ENCODE measurements at regions not wholly inside any gene's neighbourhood (a gene's known extent, or its start where the extent isn't known, plus 50 kb on each side); places are given as distances from the start of the nearest gene placed in this dataset.
"Not testable (repeated sequence)": the region's sequence is repeated elsewhere in the genome, so short reads cannot be mapped to it uniquely, and the experiment has no call there.

- DNase-seq = no peak
Observed at GRCh38 chr6:67887747-67888545, 747.1 kb upstream of the ADGRB3 start.

GRCh38 chr6:67887419-67887746 is 747.7 kb upstream of the ADGRB3 start:
- DNase-seq = no peak

- no peak for DNase-seq
Observed at GRCh38 chr6:67886840-67887292, 748.2 kb upstream of the ADGRB3 start.

- DNase-seq = no peak
Observed at GRCh38 chr6:67886036-67886707, 748.9 kb upstream of the ADGRB3 start.

GRCh38 chr6:67885081-67886033 is 749.7 kb upstream of the ADGRB3 start:
- no peak for DNase-seq

GRCh38 chr6:67884442-67884841 is 750.6 kb upstream of the ADGRB3 start:
- no peak for DNase-seq

- DNase-seq = no peak
Observed at GRCh38 chr6:67883500-67884366, 751.3 kb upstream of the ADGRB3 start.

- DNase-seq = no peak
Observed at GRCh38 chr6:67882436-67883311, 752.4 kb upstream of the ADGRB3 start.

- DNase-seq = no peak
Observed at GRCh38 chr6:67881706-67882065, 753.4 kb upstream of the ADGRB3 start.

GRCh38 chr6:67880939-67881705 is 754.0 kb upstream of the ADGRB3 start:
- no peak for DNase-seq

- DNase-seq = not testable (repeated sequence)
Observed at GRCh38 chr6:67880343-67880742, 754.7 kb upstream of the ADGRB3 start.

- not testable (repeated sequence) for DNase-seq
Observed at GRCh38 chr6:67879928-67880327, 755.2 kb upstream of the ADGRB3 start.

GRCh38 chr6:67879105-67879904 is 755.8 kb upstream of the ADGRB3 start:
- not testable (repeated sequence) for DNase-seq

- DNase-seq = not testable (repeated sequence)
Observed at GRCh38 chr6:67878216-67878615, 756.9 kb upstream of the ADGRB3 start.

- no peak for DNase-seq
Observed at GRCh38 chr6:67877288-67877687, 757.8 kb upstream of the ADGRB3 start.

- no peak for DNase-seq
Observed at GRCh38 chr6:67875877-67876383, 759.2 kb upstream of the ADGRB3 start.

- no peak for DNase-seq
Observed at GRCh38 chr6:67870321-67870720, 764.8 kb upstream of the ADGRB3 start.

GRCh38 chr6:67863346-67863745 is 771.7 kb upstream of the ADGRB3 start:
- DNase-seq = no peak

GRCh38 chr6:67854098-67854497 is 781.0 kb upstream of the ADGRB3 start:
- DNase-seq = no peak

All from right hindlimb (tissue), 1 donor.